Sciatic nerve (tissue), 2 donors: ENCODE measurements at regions not wholly inside any gene's neighbourhood (a gene's known extent, or its start where the extent isn't known, plus 50 kb on each side); places are given as distances from the start of the nearest gene placed in this dataset.

Experiments
- ATAC-seq: fragments of 200-7000 bp; cut with Tn5 transposase; one replicate; pipeline ENCODE4 v1.9.1; 2020; ENCODE audit warnings: mild to moderate bottlenecking, moderate library complexity
- DNase-seq: peaks from one replicate; pipeline ENCODE4 v3.0.0-alpha.2; 2020; ENCODE audit warnings: low spot score
- intact Hi-C: fragments of 100-400 bp; cut with DNase I; formaldehyde crosslinking; loops from one replicate; pipeline ENCODE4 v1.14.2; 2022
- donor health status: DM: no; HTN: no; CAD: no.
- donor health status: DM: no; HTN: no; CAD: no.

DNA sequence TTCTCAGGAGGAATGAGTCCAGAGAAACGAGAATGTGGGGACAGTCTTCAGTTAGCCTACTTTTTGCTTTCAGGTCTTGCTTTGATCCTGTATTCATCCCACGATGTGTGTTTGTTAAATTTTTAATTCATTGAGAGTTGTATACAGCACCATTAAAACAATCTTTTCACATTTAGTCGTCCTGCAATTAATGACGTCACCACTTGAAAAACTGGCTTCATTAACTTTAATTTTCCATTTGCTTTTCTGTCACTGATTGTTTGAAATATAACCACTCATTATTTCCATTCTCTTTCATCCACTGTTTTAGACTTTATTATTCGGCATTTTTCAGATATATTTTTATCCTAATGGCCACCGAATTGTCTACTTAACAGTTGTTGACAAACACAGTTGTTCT lies 146.9 kb downstream of the TFEC start:
- ATAC-seq (no peak), DNase-seq (no peak)
- intact Hi-C loops: no loop called here

DNA sequence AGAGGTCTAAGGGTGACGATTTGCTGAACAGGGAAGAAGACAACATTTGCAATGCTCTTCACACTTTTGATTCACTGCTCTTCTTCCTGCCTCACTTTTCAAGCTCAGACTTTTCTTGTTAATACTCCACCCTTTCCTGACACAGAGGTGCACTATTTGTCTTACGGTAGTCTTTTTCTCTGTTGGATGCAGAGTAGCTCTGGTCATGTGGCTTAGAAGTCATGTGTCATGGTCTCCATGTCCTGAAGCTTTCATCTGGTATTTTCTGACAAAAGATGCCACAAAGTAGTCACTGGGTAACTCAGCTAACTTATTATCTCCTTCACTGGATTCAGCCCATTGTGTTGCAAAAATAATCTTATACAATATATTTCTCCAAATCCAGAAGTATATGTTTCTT lies 149.1 kb downstream of the TFEC start:
- no peak for ATAC-seq
- no peak for DNase-seq
- intact Hi-C loops: no loop called here

DNA sequence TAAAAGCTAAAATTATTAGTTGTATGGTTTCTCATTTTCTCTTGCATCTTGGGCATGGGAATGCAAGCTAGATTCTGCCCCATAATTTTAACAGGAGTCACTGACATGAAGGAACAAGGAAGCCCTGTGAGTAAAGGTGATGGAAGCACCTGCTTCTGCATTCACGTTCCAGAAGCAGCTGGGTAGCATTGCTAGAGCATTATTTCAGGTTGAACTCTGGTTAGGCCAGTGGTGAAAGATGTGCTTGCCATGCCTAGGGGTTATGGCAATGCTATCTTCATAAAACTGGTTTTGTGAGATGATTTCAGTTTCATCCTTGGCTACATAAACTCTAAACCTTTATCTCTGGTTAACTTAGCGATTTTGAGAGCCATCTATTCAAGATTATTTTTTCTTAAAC lies 151.4 kb downstream of the TFEC start:
- DNase-seq: no peak

DNA sequence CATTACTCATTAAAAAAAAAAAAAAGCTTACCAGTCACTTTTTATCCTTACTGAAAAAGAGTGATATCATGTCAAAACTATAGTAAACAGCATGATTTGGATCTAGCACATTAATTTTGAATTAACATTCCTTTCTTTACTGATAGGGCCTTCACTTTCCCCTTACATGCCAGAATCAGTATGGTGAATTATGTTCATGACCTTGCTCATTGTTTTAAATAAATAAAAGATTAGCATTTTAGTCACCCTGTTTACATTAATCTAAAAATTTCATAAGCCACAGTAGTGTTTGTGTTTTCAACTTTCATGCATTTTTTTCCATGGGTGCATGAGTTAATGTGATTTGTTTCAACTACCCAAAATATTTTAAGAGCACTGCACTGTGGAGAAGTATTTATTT lies 160.8 kb downstream of the TFEC start:
- ATAC-seq (no peak), DNase-seq (no peak)
- intact Hi-C loops: no loop called here

More for the DNA sequence above, 151.4 kb downstream of the TFEC start:
- intact Hi-C loops: no loop called here
- ATAC-seq: no peak

DNA sequence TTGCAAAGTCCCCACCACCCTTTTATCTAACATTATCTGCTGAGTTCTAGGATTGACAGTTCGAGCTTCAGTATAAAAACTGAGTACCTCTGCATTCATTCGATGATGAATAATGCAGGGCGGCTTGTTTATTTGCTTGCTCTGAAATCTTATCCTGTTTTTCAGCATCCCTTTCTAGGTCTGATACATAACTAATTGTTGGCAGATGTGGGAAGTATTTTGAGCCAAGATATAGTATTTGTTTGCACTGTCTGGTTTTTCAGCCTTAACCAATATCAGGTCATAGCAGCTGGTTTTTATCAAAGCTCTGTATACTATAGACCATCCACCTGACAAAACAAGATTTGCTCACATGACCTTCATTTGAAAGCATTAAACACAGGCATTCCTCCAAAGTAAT lies 161.4 kb downstream of the TFEC start:
- intact Hi-C loops: no loop called here
- no peak for DNase-seq
- no peak for ATAC-seq

DNA sequence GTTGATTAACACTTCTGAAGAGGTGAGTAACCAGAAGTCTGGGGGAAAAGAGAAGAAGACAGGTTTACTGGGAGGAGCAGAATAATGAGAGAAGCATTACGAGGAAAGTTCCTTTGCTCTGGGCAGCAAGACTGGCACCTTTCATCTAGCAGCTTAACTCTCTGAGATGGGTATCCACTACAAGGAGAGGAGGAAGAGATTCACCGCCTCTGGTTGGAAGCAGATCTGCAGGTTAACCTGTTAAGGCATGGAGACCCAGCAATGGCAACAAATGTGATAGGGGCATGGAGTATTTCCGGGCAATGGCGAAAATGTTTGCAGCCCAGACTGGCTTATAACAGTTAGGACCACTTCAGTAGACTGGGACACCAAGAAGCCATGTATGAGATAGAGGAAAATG lies 162.2 kb downstream of the TFEC start:
- intact Hi-C loops: no loop called here
- DNase-seq: no peak
- no peak for ATAC-seq

DNA sequence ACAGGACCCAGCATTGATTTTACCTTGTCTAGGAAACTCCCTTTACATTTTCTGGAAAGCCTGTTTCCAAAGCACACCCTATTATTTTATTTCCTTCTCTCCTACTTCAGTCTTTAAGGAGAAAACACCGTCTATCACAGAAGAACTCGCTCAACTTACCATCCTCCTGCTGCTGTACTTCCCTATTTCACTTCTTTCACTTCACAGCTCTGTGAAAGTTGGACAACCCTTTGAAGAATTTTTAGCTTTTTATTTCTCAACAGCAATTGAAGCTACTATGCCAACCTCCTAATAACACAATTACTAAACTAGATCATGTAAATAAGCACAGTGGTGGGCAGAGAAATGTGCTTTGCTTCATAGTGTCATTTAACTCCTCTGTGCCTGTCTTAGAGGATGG lies 166.5 kb downstream of the TFEC start:
- intact Hi-C loops: no loop called here
- DNase-seq (no peak), ATAC-seq (no peak)

DNA sequence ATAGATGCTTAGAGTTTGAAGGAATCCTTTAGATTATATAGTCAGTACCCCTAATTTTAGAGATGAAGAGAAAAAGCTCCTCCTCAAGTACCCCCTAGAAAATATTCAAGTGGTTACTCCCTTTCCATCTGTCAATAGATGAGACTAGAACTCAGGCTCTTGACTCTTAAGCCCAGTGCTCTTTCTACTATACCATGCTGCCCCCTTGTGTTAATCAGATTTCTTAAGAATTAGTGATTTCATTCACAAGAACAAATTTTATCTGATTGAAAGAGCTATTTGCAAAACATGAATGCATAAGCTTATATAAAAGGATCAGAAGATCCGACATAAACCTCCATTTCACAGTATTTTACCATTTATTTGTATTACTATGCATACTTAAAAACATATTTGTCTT lies 179.3 kb downstream of the TFEC start:
- no peak for ATAC-seq
- DNase-seq: no peak
- intact Hi-C loops: no loop called here

DNA sequence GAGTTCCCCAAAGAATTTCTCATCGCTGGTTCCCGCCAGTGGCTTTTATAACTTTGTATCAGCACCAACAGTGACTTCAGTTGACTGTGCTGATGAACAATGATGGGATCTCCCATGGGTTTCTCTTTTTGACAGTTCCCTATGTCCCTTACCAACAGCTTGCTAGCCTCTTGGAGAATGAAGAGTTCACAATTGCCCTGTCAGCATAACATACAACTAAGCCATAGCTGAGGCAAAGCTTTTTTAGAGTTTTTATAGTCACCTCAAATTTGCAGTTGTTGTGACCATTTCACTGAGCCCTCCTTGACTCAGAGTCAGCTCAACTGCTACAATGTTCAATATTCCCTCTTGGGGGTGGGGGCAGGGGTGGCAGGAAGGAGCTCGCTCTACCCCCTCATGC lies 179.8 kb downstream of the TFEC start:
- no peak for DNase-seq
- no peak for ATAC-seq
- intact Hi-C loops: no loop called here

DNA sequence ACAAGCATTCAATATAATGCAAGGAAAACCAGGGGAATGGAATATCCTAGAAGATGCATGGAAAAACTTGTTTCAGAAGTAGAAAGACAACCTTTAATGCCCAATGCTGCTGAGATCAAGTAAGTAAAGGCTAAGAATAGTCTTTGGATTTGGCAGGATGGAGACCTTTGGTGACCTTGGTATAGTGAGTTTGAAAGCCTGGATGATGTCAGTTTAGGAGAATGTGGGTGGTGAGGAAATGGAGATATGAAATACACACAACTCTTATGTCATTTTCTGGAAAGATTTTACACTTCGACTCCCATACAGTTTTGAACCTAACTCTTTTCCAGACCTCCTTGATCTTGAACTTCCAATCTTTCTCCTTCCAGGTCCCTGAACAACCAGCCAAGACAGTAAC lies 185.7 kb downstream of the TFEC start:
- no peak for ATAC-seq
- no peak for DNase-seq
- intact Hi-C loops: loop anchor here (5.0 kb wide), 1 partner anchor 1763 kb away; no protein-coding TSS in a partner anchor

DNA sequence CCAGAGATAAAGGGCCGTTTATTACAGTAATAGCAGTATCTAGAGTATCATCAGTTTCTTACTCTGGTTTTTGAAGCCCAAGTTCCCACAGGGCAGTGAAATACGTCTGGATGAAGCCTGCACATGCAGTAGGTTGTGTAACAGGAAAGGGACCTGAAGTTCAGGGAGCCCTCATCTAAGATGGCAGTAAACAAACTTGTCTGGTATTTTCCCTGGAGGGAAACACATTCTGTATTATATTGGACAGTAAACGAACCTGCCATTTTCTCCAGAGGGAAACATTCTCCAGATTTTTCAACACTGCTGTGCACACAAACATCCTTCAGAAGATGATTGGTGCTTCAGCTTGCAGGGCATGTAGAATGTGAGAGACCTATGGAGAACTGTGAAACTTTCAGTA lies 189.9 kb downstream of the TFEC start:
- intact Hi-C loops: no loop called here
- DNase-seq (no peak), ATAC-seq (no peak)

DNA sequence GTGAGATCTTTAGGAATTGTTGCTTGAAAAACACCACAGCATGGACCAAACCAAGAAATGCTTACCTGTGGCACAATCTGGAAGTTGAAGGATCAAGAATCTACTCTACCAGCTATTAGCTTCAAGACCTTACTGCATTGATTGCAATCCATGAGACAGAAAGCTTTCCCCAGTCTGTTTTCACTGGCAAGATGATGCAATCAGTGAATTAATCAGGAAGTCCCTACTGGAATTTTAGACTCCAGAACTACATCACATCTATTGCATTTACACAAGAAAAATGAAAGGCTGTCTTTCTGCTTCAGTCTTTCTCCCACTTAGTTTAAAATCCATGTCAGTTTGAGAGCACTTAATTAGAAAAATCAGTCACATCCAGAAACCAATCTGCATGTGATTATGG lies 191.7 kb downstream of the TFEC start:
- ATAC-seq: no peak
- DNase-seq: no peak
- intact Hi-C loops: no loop called here

DNA sequence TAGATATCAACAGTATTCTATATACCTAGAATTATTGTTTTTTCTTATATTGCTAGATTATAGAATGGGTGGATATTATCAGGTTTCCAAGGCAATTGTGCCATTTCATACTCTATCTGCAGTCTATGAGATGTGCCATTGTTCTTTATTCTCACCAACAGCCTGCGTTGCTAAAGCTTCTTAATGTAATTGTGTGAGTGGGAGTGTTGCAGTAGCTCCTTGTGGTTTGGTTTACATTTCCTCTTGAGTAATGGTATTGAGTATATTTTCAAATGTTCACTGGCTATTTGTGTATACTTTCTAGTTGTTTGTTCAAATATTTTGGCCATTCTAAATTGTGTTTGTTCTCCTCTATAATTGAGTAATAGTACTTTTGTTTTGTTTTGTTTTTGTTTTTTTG lies 199.2 kb downstream of the TFEC start:
- intact Hi-C loops: no loop called here
- DNase-seq (no peak), ATAC-seq (no peak)

DNA sequence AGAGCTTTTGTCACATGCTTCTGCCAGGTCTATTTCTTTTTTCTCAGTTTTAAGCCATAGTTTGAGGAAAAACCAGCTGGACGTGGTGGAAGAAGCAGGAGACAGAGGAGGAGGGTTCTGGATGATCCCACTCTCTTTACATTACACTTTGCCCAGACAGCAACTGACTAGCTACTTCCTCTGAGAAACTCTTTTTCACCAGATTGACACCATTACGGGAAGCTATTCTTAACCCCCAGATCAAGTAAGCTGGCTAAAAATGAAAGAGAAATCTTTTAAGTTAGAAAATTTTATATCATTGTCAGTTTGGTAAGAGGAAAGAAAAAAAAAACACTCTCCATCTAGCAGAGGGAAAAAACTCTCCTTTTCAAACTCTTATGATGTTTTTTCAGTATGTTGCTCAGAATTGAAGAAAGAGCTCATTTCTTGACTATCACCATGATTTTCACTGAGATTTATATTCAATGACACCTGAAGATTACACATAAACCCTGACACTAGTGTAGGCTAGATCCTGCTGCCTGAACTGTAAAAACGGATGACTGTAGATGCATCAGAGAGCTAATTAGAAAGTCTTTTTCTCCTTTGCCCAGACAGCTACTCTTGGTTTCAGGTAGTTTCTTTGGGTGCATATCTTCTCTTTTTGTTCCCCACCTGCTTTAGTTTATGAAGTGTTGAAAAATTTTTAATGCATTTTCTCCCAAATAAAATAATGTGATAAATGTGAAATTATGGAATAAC lies 203.1 kb downstream of the TFEC start:
- intact Hi-C loops: no loop called here
- no peak for DNase-seq
- ATAC-seq: no peak

DNA sequence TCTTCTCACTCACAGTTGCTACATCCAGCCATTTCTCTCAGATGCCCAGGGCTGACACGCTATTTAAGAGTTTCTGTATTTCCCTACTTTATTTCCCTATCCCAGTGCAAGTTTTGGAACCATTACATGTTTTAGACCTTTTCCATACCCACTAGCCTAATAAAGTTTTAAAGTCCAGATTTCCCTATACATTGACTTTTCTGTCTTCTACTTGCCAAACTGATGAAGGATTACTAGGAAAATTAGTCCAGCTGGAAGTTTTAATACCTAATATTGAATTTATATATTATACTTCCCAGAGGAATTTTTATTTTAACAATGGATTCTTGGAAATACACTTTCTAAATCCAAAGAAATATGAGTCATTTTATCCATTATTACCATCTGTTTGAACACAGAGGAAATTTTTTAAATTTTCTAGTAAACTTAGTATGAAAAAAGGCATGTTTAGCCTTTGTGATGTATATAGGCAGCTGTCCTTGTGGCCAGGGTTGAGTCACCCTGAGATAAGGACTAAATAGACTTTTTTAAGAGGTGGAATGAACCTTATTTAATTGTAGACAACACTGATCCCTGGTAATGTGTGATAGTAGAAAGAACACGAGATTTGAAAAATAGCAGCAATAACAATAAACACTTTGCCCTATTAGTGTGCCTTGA lies 205.0 kb downstream of the TFEC start:
- intact Hi-C loops: no loop called here
- DNase-seq (no peak), ATAC-seq (no peak)

DNA sequence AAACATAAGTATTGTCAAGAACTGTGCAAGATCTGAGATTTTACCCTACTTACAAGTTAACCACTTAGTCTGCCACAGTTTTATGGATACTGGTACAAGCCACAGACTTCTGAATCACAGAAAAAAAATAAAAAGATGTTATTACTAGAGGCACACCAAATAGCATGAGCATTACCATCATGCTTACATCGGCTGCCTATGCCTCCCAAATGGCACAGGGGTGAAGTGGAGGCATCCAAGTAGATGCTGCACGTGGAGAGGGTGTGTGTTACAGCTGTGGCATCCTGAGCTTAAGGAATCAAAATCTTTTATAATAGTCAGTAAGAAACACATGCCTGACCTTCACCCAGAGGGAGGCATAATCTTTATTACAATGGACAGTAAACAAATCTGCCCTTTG lies 207.8 kb downstream of the TFEC start:
- ATAC-seq (no peak), DNase-seq (no peak)
- intact Hi-C loops: no loop called here

DNA sequence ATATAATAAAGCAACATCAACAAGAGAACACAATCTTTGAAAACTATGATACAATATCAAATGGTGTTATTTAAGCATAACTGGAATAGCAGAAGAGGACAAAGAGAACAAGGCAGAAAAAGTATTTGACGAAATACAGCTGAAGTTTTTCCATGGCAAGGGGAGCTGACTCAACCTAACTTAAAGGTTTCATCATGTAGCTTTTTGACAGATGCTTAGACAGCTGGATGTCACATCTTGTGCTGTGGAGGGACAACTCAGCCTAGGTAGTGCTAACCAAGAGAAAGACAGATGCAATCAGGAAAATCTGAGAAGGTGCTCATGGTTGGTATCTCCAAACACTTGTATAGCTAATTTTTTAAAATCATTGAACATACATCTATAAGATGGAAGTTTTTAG lies 208.2 kb downstream of the TFEC start:
- ATAC-seq (no peak), DNase-seq (no peak)
- intact Hi-C loops: no loop called here

DNA sequence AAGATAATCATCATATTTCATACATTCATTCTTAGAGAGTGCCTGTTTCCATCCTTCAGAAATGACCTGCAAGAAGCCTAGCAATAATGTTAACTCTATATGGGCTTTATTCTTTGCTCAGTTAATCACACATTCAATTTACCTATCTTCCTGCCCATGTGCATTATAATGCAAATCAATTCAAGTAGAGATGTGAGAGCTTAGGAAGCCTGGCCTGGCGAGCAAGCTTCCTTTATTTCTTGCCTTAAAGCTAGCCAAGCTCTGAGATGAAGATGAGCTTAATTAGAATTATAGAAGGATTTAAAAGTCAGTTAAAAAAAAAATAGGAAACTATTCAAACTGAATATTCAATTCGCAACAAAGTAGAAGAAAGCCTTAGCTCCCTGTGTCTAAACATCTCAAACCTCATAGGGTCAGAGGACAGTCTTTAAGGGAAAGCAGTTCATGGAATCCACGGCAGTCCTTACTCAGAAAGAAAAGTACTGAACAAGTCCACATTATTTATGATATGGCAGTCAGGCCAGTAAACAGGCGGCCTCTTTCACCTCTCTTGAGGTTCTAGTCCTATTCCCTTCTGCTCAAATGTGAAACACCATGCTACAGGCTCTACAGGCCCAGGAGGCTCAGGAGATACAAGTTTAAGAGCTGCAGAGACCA lies 214.1 kb downstream of the TFEC start:
- no peak for DNase-seq
- intact Hi-C loops: no loop called here
- ATAC-seq: no peak

DNA sequence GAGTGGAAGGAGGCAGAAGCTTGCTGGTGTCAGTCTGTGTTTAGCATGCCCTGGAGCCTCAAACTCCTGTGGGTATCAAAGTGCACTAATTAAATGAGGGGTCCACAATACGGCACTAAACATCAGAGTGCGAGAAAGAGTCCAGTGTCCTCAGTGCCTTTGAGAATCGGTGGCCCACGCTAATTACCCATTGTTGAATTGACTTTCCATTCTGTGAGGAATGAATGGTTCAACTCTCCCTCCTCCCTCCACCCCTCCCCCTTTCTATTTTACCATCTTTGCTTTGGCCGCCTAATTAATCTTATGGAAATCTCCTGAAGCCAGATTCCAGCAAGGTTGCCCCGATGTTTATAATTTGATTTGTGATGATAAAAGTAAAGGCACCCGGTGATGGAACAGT lies 217.8 kb downstream of the TFEC start:
- DNase-seq (no peak), ATAC-seq (no peak)
- intact Hi-C loops: no loop called here

DNA sequence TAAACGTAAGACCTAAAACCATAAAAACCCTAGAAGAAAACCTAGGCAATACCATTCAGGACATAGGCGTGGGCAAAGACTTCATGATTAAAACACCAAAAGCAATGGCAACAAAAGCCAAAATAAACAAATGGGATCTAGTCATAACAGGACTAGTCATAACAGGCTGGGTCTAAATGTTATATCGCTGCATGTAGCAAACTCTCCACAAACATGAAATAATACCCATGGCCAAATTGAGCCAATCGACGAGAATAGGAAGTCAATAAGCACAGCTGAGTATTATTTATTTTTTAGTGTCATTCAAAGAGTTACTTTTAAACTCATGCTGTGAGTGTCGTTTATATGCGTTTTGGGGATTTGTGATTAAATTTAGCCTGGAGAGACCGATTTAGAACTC lies 225.1 kb downstream of the TFEC start:
- ATAC-seq (no peak), DNase-seq (no peak)
- intact Hi-C loops: no loop called here

DNA sequence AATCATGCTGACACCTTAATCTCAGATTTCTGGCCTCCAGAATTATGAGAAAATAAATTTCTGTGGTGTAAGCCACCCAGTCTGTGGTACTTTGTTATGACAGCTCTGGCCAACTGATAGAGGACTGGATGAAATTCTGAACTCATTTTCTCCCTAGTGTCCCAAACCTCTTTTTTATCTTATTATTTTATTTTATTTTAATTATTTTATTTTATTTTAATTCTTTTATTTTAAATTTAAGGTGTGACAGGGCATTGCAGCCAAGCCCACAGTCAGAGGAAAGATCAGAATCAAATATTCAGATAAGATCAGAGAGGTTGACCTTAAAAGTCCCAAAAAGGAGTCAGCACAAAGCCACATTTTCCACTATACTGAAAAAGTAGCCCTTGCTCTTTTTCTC lies 228.1 kb downstream of the TFEC start:
- no peak for ATAC-seq
- no peak for DNase-seq
- intact Hi-C loops: no loop called here
